22Rv1 (cell line): ENCODE measurements at regions not wholly inside any gene's neighbourhood (a gene's known extent, or its start where the extent isn't known, plus 50 kb on each side); places are given as distances from the start of the nearest gene placed in this dataset.

ENCODE experiments used
- H3K27ac ChIP-seq: fragments of 450-650 bp; 2 replicates; pipeline ENCODE4 v1.5.1; 2017
- CTCF ChIP-seq: fragments of 450-650 bp; IDR thresholded peaks from 2 replicates; pipeline ENCODE4 v1.5.1; 2017; ENCODE audit warnings: mild to moderate bottlenecking
- ZFX ChIP-seq: fragments of 450-650 bp; IDR thresholded peaks from 2 replicates; pipeline ENCODE4 v1.6.1; 2017; ENCODE audit warnings: antibody characterized with exemption, borderline replicate concordance

- no peak for TF ChIP-seq ZFX
- no peak for TF ChIP-seq CTCF
Measured at GRCh38 chr1:93784538-93784937, 94.5 kb downstream of the DNTTIP2 start.

GRCh38 chr1:93783876-93784275 is 95.1 kb downstream of the DNTTIP2 start:
- H3K27ac ChIP-seq = no peak overlapping the region
- TF ChIP-seq CTCF = no peak
- no peak for TF ChIP-seq ZFX

More at GRCh38 chr1:93784538-93784937, 94.5 kb downstream of the DNTTIP2 start:
- no peak overlapping the region for H3K27ac ChIP-seq

GRCh38 chr1:93779540-93780165 is 98.0 kb upstream of the BCAR3 start:
- H3K27ac ChIP-seq = peak overlapping the region; percentile 47
- TF ChIP-seq CTCF (no peak), ZFX (no peak)

- TF ChIP-seq CTCF (no peak), ZFX (no peak)
- no peak overlapping the region for H3K27ac ChIP-seq
Measured at GRCh38 chr1:93778457-93778856, 96.8 kb upstream of the BCAR3 start.

GRCh38 chr1:93777255-93777654 is 95.6 kb upstream of the BCAR3 start:
- H3K27ac ChIP-seq = no peak overlapping the region

GRCh38 chr1:93776728-93777127 is 95.1 kb upstream of the BCAR3 start:
- H3K27ac ChIP-seq = no peak overlapping the region
- no peak for TF ChIP-seq ZFX
- no peak for TF ChIP-seq CTCF

More at GRCh38 chr1:93777255-93777654, 95.6 kb upstream of the BCAR3 start:
- TF ChIP-seq CTCF (no peak), ZFX (no peak)

- no peak for TF ChIP-seq ZFX
- TF ChIP-seq CTCF = no peak
- H3K27ac ChIP-seq = no peak overlapping the region
Measured at GRCh38 chr1:93775224-93775623, 93.6 kb upstream of the BCAR3 start.
